HUES6 (cell line): ENCODE measurements at regions not wholly inside any gene's neighbourhood (a gene's known extent, or its start where the extent isn't known, plus 50 kb on each side); places are given as distances from the start of the nearest gene placed in this dataset.
A peak's percentile ranks its signal among the peaks of the same experiment; 100 is the strongest.

Source experiments
- H3K27ac ChIP-seq: 2 replicates; pipeline ENCODE4 v1.7.0; 2013; ENCODE audit warnings: low read depth, mild to moderate bottlenecking, low read length, inconsistent platforms
- H3K27me3 ChIP-seq: 2 replicates; pipeline ENCODE4 v1.6.1; 2013; ENCODE audit warnings: low read length; ENCODE audit not compliant: control insufficient read depth, insufficient read depth
- H3K36me3 ChIP-seq: 2 replicates; pipeline ENCODE4 v1.6.1; 2013; ENCODE audit warnings: low read length; ENCODE audit not compliant: control insufficient read depth, insufficient read depth
- H3K4me1 ChIP-seq: 2 replicates; pipeline ENCODE4 v1.6.1; 2013; ENCODE audit warnings: low read length; ENCODE audit not compliant: control insufficient read depth, insufficient read depth
- H3K4me3 ChIP-seq: 2 replicates; pipeline ENCODE4 v1.5.1; 2013; ENCODE audit warnings: low read depth, low read length
- H3K9ac ChIP-seq: one replicate; pipeline ENCODE4 v1.6.1; 2013; ENCODE audit warnings: mild to moderate bottlenecking, low read length
- H3K9me3 ChIP-seq: 2 replicates; pipeline ENCODE4 v1.6.1; 2013; ENCODE audit warnings: low read depth, low read length; ENCODE audit not compliant: control insufficient read depth, insufficient read depth

- peaks cover 25% of the 10 kb centered on the region for H3K4me1 ChIP-seq
- no peaks in the 10 kb centered on the region for H3K9me3 ChIP-seq
- H3K4me3 ChIP-seq = no peak overlapping the region
- H3K9ac ChIP-seq = no peak overlapping the region
- H3K27ac ChIP-seq = no peak overlapping the region
- no peaks in the 10 kb centered on the region for H3K36me3 ChIP-seq
- H3K27me3 ChIP-seq = no peaks in the 10 kb centered on the region
Measured at GRCh38 chr20:53880108-53880641, 190.2 kb downstream of the BCAS1 start.

- no peak overlapping the region for H3K4me3 ChIP-seq
Measured at GRCh38 chr20:53879048-53879684, 191.2 kb downstream of the BCAS1 start.

GRCh38 chr20:53878262-53879047, 191.9 kb downstream of the BCAS1 start:
- Histone ChIP-seq H3K4me1 (peaks cover 16% of the 10 kb centered on the region), H3K27ac (no peak overlapping the region), H3K9ac (no peak overlapping the region), H3K27me3 (no peaks in the 10 kb centered on the region), H3K4me3 (no peak overlapping the region), H3K36me3 (no peaks in the 10 kb centered on the region), H3K9me3 (no peaks in the 10 kb centered on the region)

More at GRCh38 chr20:53879048-53879684, 191.2 kb downstream of the BCAS1 start:
- Histone ChIP-seq H3K9me3 (no peaks in the 10 kb centered on the region), H3K9ac (no peak overlapping the region), H3K27ac (no peak overlapping the region), H3K27me3 (no peaks in the 10 kb centered on the region), H3K4me1 (peaks cover 17% of the 10 kb centered on the region), H3K36me3 (no peaks in the 10 kb centered on the region)

- H3K4me1 ChIP-seq = peaks cover 31% of the 10 kb centered on the region
- H3K4me3 ChIP-seq = no peak overlapping the region
- H3K27ac ChIP-seq = no peak overlapping the region
- no peaks in the 10 kb centered on the region for H3K9me3 ChIP-seq
- H3K9ac ChIP-seq = no peak overlapping the region
- H3K27me3 ChIP-seq = no peaks in the 10 kb centered on the region
- no peaks in the 10 kb centered on the region for H3K36me3 ChIP-seq
Measured at GRCh38 chr20:53876956-53877355, 193.4 kb downstream of the BCAS1 start.

- Histone ChIP-seq H3K27ac (no peak overlapping the region), H3K4me3 (no peak overlapping the region)
Measured at GRCh38 chr20:53876470-53876869, 193.9 kb downstream of the BCAS1 start.

GRCh38 chr20:53875452-53875851, 194.9 kb downstream of the BCAS1 start:
- Histone ChIP-seq H3K9ac (no peak overlapping the region), H3K4me3 (no peak overlapping the region), H3K9me3 (no peaks in the 10 kb centered on the region), H3K4me1 (peaks cover 39% of the 10 kb centered on the region), H3K27ac (no peak overlapping the region), H3K36me3 (no peaks in the 10 kb centered on the region), H3K27me3 (no peaks in the 10 kb centered on the region)

More at GRCh38 chr20:53876470-53876869, 193.9 kb downstream of the BCAS1 start:
- Histone ChIP-seq H3K36me3 (no peaks in the 10 kb centered on the region), H3K27me3 (no peaks in the 10 kb centered on the region), H3K4me1 (peaks cover 35% of the 10 kb centered on the region), H3K9ac (no peak overlapping the region), H3K9me3 (no peaks in the 10 kb centered on the region)

GRCh38 chr20:53874706-53875105, 195.7 kb downstream of the BCAS1 start:
- no peak overlapping the region for H3K9ac ChIP-seq
- no peaks in the 10 kb centered on the region for H3K27me3 ChIP-seq
- no peak overlapping the region for H3K27ac ChIP-seq
- H3K36me3 ChIP-seq = no peaks in the 10 kb centered on the region
- peaks cover 44% of the 10 kb centered on the region for H3K4me1 ChIP-seq
- no peaks in the 10 kb centered on the region for H3K9me3 ChIP-seq
- no peak overlapping the region for H3K4me3 ChIP-seq

GRCh38 chr20:53874104-53874503, 196.3 kb downstream of the BCAS1 start:
- no peaks in the 10 kb centered on the region for H3K36me3 ChIP-seq
- no peak overlapping the region for H3K4me3 ChIP-seq
- no peaks in the 10 kb centered on the region for H3K9me3 ChIP-seq
- no peak overlapping the region for H3K9ac ChIP-seq
- no peak overlapping the region for H3K27ac ChIP-seq
- H3K27me3 ChIP-seq = no peaks in the 10 kb centered on the region
- peaks cover 48% of the 10 kb centered on the region for H3K4me1 ChIP-seq

GRCh38 chr20:53873230-53873604, 197.2 kb downstream of the BCAS1 start:
- H3K9ac ChIP-seq = no peak overlapping the region
- H3K4me1 ChIP-seq = peaks cover 44% of the 10 kb centered on the region
- no peaks in the 10 kb centered on the region for H3K9me3 ChIP-seq
- no peak overlapping the region for H3K27ac ChIP-seq
- no peaks in the 10 kb centered on the region for H3K27me3 ChIP-seq
- H3K36me3 ChIP-seq = no peaks in the 10 kb centered on the region
- H3K4me3 ChIP-seq = no peak overlapping the region

- Histone ChIP-seq H3K9me3 (no peaks in the 10 kb centered on the region), H3K27me3 (no peaks in the 10 kb centered on the region), H3K4me3 (no peak overlapping the region), H3K9ac (no peak overlapping the region), H3K27ac (peak overlapping the region; percentile 50; the same call in 1 of the 2 replicates), H3K4me1 (peaks cover 48% of the 10 kb centered on the region), H3K36me3 (no peaks in the 10 kb centered on the region)
Measured at GRCh38 chr20:53872561-53873229, 197.7 kb downstream of the BCAS1 start.

GRCh38 chr20:53872081-53872541, 198.3 kb downstream of the BCAS1 start:
- Histone ChIP-seq H3K27me3 (no peaks in the 10 kb centered on the region), H3K4me3 (no peak overlapping the region), H3K4me1 (peaks cover 52% of the 10 kb centered on the region), H3K36me3 (no peaks in the 10 kb centered on the region), H3K9me3 (no peaks in the 10 kb centered on the region), H3K9ac (no peak overlapping the region), H3K27ac (peak overlapping the region; percentile 50; the same call in 1 of the 2 replicates)
